ENCODE measurements at regions not wholly inside any gene's neighbourhood (a gene's known extent, or its start where the extent isn't known, plus 50 kb on each side); places are given as distances from the start of the nearest gene placed in this dataset.
"Not testable (repeated sequence)": the region's sequence is repeated elsewhere in the genome, so short reads cannot be mapped to it uniquely, and the experiment has no call there.

GRCh38 chr5:1644810-1645571 lies 121.2 kb upstream of the LPCAT1 start:
- H3K9ac ChIP-seq (ENCODE audit: low read length) = no peak overlapping the region
- H3K4me3 ChIP-seq (ENCODE audit: low read depth in 1 of 2, low read length in 2 of 2) = peak overlapping the region; percentile 26 to 49
- no peaks in the 10 kb centered on the region for H3K4me1 ChIP-seq (ENCODE audit: insufficient read depth, low read length)
- H3K36me3 ChIP-seq (ENCODE audit: insufficient read depth, low read length) = no peaks in the 10 kb centered on the region
- peaks cover 9 to 29% of the 10 kb centered on the region in 2 donors for H3K27me3 ChIP-seq (ENCODE audit: control insufficient read depth in 1 of 2, insufficient read depth in 2 of 2, low read length in 2 of 2)
- H3K27ac ChIP-seq (ENCODE audit: low read depth, low read length) = no peak overlapping the region
- no peaks in the 10 kb centered on the region for H3K9me3 ChIP-seq (ENCODE audit: low read length)

GRCh38 chr5:1644393-1644809 lies 120.6 kb upstream of the LPCAT1 start:
- H3K27me3 ChIP-seq (ENCODE audit: control insufficient read depth in 1 of 2, insufficient read depth in 2 of 2, low read length in 2 of 2) = peaks cover 9 to 29% of the 10 kb centered on the region in 2 donors
- H3K9ac ChIP-seq (ENCODE audit: low read length); H3K4me1 ChIP-seq (ENCODE audit: insufficient read depth, low read length): not testable (repeated sequence)

GRCh38 chr5:1643651-1644392 lies 120.1 kb upstream of the LPCAT1 start:
- H3K27me3 ChIP-seq (ENCODE audit: control insufficient read depth in 1 of 2, insufficient read depth in 2 of 2, low read length in 2 of 2) = peaks cover 9 to 29% of the 10 kb centered on the region in 2 donors
- H3K36me3 ChIP-seq (ENCODE audit: insufficient read depth, low read length) = no peaks in the 10 kb centered on the region
- no peak overlapping the region for H3K9ac ChIP-seq (ENCODE audit: low read length)
- no peaks in the 10 kb centered on the region for H3K4me1 ChIP-seq (ENCODE audit: insufficient read depth, low read length)
- no peaks in the 10 kb centered on the region for H3K9me3 ChIP-seq (ENCODE audit: low read length)
- no peak overlapping the region for H3K4me3 ChIP-seq (ENCODE audit: low read depth in 1 of 2, low read length in 2 of 2)
- H3K27ac ChIP-seq (ENCODE audit: low read depth, low read length) = no peak overlapping the region

More at GRCh38 chr5:1644393-1644809, 120.6 kb upstream of the LPCAT1 start:
- H3K36me3 ChIP-seq (ENCODE audit: insufficient read depth, low read length); H3K9me3 ChIP-seq (ENCODE audit: low read length); H3K27ac ChIP-seq (ENCODE audit: low read depth, low read length); H3K4me3 ChIP-seq (ENCODE audit: low read depth in 1 of 2, low read length in 2 of 2): not testable (repeated sequence)

- H3K36me3 ChIP-seq (ENCODE audit: insufficient read depth, low read length) = no peaks in the 10 kb centered on the region
- H3K4me1 ChIP-seq (ENCODE audit: insufficient read depth, low read length) = no peaks in the 10 kb centered on the region
- H3K27ac ChIP-seq (ENCODE audit: low read depth, low read length) = no peak overlapping the region
- no peak overlapping the region for H3K9ac ChIP-seq (ENCODE audit: low read length)
- H3K9me3 ChIP-seq (ENCODE audit: low read length) = no peaks in the 10 kb centered on the region
- no peak overlapping the region for H3K4me3 ChIP-seq (ENCODE audit: low read depth in 1 of 2, low read length in 2 of 2)
- peaks cover 9 to 29% of the 10 kb centered on the region in 2 donors for H3K27me3 ChIP-seq (ENCODE audit: control insufficient read depth in 1 of 2, insufficient read depth in 2 of 2, low read length in 2 of 2)
Observed at GRCh38 chr5:1642621-1643061, 118.9 kb upstream of the LPCAT1 start.

GRCh38 chr5:1642221-1642620 lies 118.5 kb upstream of the LPCAT1 start:
- Histone ChIP-seq H3K4me3 (ENCODE audit: low read depth in 1 of 2, low read length in 2 of 2) (no peak overlapping the region), H3K4me1 (ENCODE audit: insufficient read depth, low read length) (no peaks in the 10 kb centered on the region), H3K27ac (ENCODE audit: low read depth, low read length) (no peak overlapping the region), H3K36me3 (ENCODE audit: insufficient read depth, low read length) (no peaks in the 10 kb centered on the region), H3K9me3 (ENCODE audit: low read length) (no peaks in the 10 kb centered on the region), H3K27me3 (ENCODE audit: control insufficient read depth in 1 of 2, insufficient read depth in 2 of 2, low read length in 2 of 2) (peaks cover 9 to 29% of the 10 kb centered on the region in 2 donors), H3K9ac (ENCODE audit: low read length) (no peak overlapping the region)

- Histone ChIP-seq H3K27ac (ENCODE audit: low read depth, low read length) (no peak overlapping the region), H3K27me3 (ENCODE audit: control insufficient read depth in 1 of 2, insufficient read depth in 2 of 2, low read length in 2 of 2) (peaks cover 9 to 29% of the 10 kb centered on the region in 2 donors), H3K4me1 (ENCODE audit: insufficient read depth, low read length) (no peaks in the 10 kb centered on the region), H3K9ac (ENCODE audit: low read length) (no peak overlapping the region), H3K9me3 (ENCODE audit: low read length) (no peaks in the 10 kb centered on the region), H3K36me3 (ENCODE audit: insufficient read depth, low read length) (no peaks in the 10 kb centered on the region), H3K4me3 (ENCODE audit: low read depth in 1 of 2, low read length in 2 of 2) (no peak overlapping the region)
Observed at GRCh38 chr5:1641560-1642166, 117.9 kb upstream of the LPCAT1 start.

GRCh38 chr5:1641041-1641440 lies 117.3 kb upstream of the LPCAT1 start:
- Histone ChIP-seq H3K36me3 (ENCODE audit: insufficient read depth, low read length) (no peaks in the 10 kb centered on the region), H3K9me3 (ENCODE audit: low read length) (no peaks in the 10 kb centered on the region), H3K27me3 (ENCODE audit: control insufficient read depth in 1 of 2, insufficient read depth in 2 of 2, low read length in 2 of 2) (peaks cover 9 to 29% of the 10 kb centered on the region in 2 donors), H3K9ac (ENCODE audit: low read length) (no peak overlapping the region), H3K4me3 (ENCODE audit: low read depth in 1 of 2, low read length in 2 of 2) (no peak overlapping the region), H3K27ac (ENCODE audit: low read depth, low read length) (no peak overlapping the region), H3K4me1 (ENCODE audit: insufficient read depth, low read length) (no peaks in the 10 kb centered on the region)

GRCh38 chr5:1640421-1640881 lies 116.7 kb upstream of the LPCAT1 start:
- Histone ChIP-seq H3K27ac (ENCODE audit: low read depth, low read length) (no peak overlapping the region), H3K9me3 (ENCODE audit: low read length) (no peaks in the 10 kb centered on the region), H3K4me1 (ENCODE audit: insufficient read depth, low read length) (no peaks in the 10 kb centered on the region), H3K4me3 (ENCODE audit: low read depth in 1 of 2, low read length in 2 of 2) (no peak overlapping the region), H3K36me3 (ENCODE audit: insufficient read depth, low read length) (no peaks in the 10 kb centered on the region), H3K9ac (ENCODE audit: low read length) (no peak overlapping the region), H3K27me3 (ENCODE audit: control insufficient read depth in 1 of 2, insufficient read depth in 2 of 2, low read length in 2 of 2) (peaks cover 9 to 29% of the 10 kb centered on the region in 2 donors)

- Histone ChIP-seq H3K9ac (ENCODE audit: low read length) (no peak overlapping the region), H3K4me1 (ENCODE audit: insufficient read depth, low read length) (peaks cover under 1% of the 10 kb centered on the region), H3K4me3 (ENCODE audit: low read depth in 1 of 2, low read length in 2 of 2) (no peak overlapping the region), H3K9me3 (ENCODE audit: low read length) (no peaks in the 10 kb centered on the region), H3K36me3 (ENCODE audit: insufficient read depth, low read length) (no peaks in the 10 kb centered on the region), H3K27ac (ENCODE audit: low read depth, low read length) (no peak overlapping the region), H3K27me3 (ENCODE audit: control insufficient read depth in 1 of 2, insufficient read depth in 2 of 2, low read length in 2 of 2) (peaks cover 9 to 24% of the 10 kb centered on the region in 2 donors)
Observed at GRCh38 chr5:1639757-1640156, 116.0 kb upstream of the LPCAT1 start.

- H3K4me1 ChIP-seq (ENCODE audit: insufficient read depth, low read length) = peaks cover 4% of the 10 kb centered on the region
- no peaks in the 10 kb centered on the region for H3K36me3 ChIP-seq (ENCODE audit: insufficient read depth, low read length)
- H3K9me3 ChIP-seq (ENCODE audit: low read length) = no peaks in the 10 kb centered on the region
- H3K27ac ChIP-seq (ENCODE audit: low read depth, low read length) = no peak overlapping the region
- H3K4me3 ChIP-seq (ENCODE audit: low read depth in 1 of 2, low read length in 2 of 2) = no peak overlapping the region
- peaks cover 5 to 17% of the 10 kb centered on the region in 2 donors for H3K27me3 ChIP-seq (ENCODE audit: control insufficient read depth in 1 of 2, insufficient read depth in 2 of 2, low read length in 2 of 2)
- H3K9ac ChIP-seq (ENCODE audit: low read length) = no peak overlapping the region
Observed at GRCh38 chr5:1638658-1639400, 115.1 kb upstream of the LPCAT1 start.
